Cerebellar nuclear complex (tissue), 1 donor: ENCODE measurements at regions not wholly inside any gene's neighbourhood (a gene's known extent, or its start where the extent isn't known, plus 50 kb on each side); places are given as distances from the start of the nearest gene placed in this dataset.
"Not testable (repeated sequence)": the region's sequence is repeated elsewhere in the genome, so short reads cannot be mapped to it uniquely, and the experiment has no call there.

Source experiments
- DNase-seq, 2 experiments: peaks; one replicate each; lab custom pipeline; 2025; lab: John Stamatoyannopoulos, UW

- DNase-seq, result no peak
Observed at GRCh38 chr13:80883545-80883944, 542.6 kb upstream of the SPRY2 start.

DNA sequence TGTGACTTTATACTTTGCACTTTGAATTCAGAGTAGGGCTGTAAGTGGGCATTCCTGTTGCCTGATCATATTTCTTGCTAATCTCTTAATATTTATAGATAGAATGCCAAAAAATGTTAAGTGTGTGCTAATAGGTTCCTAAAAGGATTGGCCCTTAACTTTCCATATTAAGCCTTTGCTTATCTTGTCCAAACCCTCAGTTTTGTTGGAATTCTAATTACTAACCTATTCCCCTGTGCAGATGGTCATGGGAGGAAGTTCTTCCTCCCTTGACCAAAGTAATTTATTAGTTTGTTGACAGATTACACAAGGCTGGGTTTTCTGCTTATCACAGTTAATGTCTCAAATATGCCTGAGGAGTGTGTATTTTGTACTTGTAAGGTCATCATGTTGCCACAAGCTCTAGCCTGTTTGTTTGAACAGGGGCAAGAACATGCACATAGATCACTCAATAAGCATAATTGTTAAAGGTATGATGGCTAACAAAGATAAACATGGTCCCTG lies 541.1 kb upstream of the SPRY2 start:
- no peak for DNase-seq

DNA sequence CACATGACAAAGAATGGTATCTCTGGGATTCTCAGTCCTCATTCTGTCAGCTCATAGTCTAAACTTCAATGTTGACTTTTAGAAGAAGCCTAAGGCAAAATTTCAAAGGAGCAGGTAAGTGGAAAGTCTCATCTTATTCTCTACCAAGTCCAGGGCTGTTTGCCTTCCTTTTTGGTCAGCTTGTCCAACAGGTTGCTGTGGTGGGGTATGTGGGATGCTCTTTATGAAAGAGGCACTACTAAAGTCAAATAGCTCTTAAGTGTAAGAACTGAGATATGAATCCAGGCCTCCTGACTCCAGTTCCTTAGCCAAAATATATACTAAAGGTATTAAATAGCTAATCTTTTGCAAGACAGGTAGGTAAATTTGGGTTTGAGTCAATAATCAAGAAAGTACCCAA lies 540.6 kb upstream of the SPRY2 start:
- no peak for DNase-seq

DNA sequence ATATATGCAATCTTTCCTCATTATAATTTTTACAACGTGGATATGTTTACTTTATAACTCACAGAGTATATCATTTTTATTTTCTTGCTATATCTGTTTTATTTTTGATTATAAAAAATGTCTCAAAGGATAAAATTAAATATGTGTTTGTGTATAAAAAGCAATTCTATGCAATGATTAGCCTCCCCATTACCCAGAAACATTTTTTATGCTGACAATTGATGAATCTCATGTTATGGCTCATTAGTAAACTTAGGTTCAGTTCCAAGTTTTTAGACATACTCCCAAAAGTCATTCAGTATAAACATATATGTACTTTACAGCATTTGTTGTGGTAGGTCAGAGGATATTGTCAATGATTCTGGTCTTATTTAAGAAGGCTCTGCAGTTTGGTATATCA lies 540.1 kb upstream of the SPRY2 start:
- no peak for DNase-seq

DNA sequence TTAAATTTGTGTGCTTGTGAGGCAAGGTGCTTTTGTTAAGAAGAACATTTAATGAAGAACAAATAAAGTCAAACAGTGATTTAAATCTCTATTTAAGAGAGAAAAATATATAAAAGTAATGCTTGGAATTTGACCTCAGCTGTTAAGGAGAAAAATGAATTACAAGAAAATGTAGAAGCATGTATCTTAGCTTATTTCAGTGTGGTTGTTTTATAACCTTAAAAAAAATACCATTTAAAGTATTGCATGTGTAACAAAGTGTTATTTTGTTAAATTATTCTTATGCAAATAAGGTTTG lies 537.0 kb upstream of the SPRY2 start:
- DNase-seq, result no peak

GRCh38 chr13:80877209-80877943 lies 536.5 kb upstream of the SPRY2 start:
- peak; percentile 10 to 64 for DNase-seq

DNA sequence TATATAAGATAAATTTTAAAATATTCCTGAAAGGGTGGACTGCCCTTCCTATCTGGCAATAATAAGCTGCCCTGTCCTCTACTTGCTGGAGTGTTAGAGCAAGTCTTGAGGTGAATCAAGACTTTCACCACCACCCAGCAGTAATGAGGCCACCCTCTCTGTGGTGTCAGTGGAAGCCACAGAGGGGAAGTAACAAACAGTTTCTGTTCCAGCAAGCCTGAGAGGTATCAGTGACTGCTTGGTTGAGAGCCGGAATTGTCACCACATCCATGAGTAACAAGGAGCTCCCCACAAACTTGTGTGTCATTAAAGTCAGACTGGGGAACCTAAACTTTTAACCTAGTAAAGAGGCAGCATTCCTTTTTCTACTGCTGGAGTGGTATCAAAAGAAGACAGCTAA lies 532.7 kb upstream of the SPRY2 start:
- no peak for DNase-seq

- not testable (repeated sequence) for DNase-seq
Observed at GRCh38 chr13:80871971-80872370, 531.0 kb upstream of the SPRY2 start.

- no peak for DNase-seq
Observed at GRCh38 chr13:80871481-80871880, 530.6 kb upstream of the SPRY2 start.

DNA sequence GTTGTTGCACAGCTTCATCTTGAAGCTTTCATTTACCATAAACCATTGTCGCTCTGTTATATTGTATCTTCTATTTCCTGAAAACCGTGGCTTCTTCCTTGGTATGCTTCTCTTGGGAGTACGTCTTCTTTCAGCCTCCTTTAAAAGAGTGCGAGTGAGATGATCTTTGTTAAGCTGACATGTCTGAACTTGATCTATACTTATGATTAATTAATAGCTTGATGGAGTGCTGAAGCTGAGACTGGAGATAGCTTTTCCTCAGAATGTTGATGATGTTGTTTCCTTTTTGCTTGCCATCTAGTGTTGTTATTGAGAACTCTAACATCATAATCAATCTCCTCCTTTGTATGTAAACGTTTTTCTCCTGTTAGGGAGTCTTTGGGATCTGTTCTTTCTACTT lies 529.3 kb upstream of the SPRY2 start:
- DNase-seq, result no peak

DNA sequence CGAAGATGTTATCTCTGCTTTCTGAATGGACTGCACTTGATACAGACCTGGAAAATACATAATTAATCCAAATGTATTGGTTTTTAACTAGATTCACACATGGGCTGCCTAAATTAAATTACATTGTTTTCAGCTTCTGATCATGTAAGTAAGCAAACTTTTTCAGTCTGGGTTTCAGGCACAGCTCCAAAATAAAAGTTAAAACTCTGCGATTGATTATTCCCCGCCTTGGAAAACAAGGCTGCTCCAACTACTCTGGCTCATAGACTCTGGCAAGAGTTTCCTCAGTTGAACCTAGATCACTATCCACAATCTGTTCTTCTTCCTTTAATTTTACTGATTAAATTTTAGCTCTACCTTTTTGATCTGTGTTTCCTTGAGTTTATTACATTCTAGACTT lies 526.0 kb upstream of the SPRY2 start:
- no peak for DNase-seq

GRCh38 chr13:80865329-80865728 lies 524.4 kb upstream of the SPRY2 start:
- DNase-seq, result no peak

- no peak for DNase-seq
Observed at GRCh38 chr13:80862456-80862855, 521.5 kb upstream of the SPRY2 start.

GRCh38 chr13:80860845-80861244 lies 519.9 kb upstream of the SPRY2 start:
- DNase-seq, result no peak

- DNase-seq, result no peak
Observed at GRCh38 chr13:80858131-80858530, 517.2 kb upstream of the SPRY2 start.

- no peak for DNase-seq
Observed at GRCh38 chr13:80857321-80857720, 516.4 kb upstream of the SPRY2 start.

DNA sequence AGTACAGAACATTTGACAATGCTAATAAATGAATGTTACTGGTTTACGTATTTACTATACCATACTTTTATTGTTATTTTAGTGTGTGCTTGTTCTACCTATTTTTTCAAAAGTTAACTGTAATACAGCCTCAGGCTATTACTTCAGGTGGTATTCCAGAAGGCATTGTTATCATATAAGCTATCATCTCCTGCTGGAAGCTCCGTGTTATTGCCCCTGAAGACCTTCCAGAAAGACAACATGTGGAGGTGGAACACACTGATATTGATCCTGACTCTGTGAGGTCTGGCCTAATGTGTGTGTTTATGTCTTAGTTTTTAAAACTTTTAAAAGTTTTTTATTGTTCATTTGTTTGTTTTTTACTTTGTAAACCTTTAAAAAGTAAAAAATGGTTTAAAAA lies 509.8 kb upstream of the SPRY2 start:
- DNase-seq, result no peak

DNA sequence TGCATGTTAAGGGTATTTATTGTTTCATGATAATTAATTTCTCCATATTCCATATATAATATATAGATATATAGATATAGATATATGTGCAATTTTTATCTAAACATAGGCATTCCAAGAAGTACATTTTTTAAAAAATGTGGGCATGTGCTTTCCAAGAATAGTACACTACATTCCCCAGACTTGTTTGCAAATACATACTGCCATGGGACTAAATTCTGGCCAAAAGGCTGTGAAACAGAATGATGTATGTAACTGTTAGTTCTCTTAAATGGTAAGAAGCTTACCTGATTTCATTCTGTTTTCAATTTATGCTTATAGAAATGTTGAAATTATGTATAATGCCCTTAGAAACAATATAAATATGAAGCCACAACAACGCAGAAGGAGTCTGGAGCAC lies 503.2 kb upstream of the SPRY2 start:
- DNase-seq, result no peak

DNA sequence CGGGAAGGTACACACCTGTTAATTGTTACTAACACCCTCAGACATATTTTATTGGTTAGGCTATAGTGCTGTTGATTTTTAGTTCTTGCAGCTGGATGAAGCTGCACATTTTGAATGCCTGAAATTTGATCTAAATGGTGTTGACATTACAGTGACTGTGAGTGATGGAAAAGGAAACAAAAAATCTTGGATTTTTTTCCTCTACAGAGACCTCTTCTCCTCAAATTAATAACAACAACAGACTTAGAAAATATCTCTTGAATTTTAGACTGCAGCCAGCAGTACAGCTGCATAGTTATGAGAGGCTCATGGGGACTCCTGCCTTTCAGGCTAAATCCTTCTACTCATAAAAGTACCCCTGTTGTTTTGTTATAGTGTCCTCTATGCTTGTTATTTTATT lies 500.5 kb upstream of the SPRY2 start:
- no peak for DNase-seq

DNA sequence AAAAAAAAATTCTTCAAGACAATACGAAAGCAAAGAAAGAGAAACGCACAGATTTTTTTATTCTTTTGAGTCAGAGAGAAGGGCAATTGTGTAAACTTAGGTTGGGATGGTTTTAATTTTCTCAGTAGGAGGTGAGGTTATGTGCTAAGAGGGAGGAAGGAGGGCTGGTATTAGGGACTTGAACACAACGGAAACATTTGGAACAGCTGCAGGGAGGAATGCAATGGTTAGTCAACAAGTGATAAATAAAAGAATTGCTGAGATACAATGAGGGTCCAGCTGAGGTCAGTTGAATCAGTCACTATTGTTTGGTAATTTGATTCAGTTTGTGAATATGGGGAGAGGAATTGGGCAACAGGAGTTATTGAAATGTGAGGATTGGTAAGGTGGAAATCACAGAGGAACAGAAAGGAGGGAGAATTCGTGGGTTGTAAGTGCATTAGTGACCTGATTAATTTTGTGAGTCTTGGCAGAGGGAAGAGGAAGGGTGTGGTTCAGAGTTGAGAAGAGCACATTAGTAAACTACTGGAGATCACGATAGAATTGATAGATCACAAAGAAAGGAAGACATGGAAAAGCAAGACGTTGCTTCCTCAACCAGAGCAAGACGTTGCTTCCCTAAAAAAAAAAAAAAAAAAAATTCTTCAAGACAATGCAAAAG lies 499.5 kb upstream of the SPRY2 start:
- no peak for DNase-seq

DNA sequence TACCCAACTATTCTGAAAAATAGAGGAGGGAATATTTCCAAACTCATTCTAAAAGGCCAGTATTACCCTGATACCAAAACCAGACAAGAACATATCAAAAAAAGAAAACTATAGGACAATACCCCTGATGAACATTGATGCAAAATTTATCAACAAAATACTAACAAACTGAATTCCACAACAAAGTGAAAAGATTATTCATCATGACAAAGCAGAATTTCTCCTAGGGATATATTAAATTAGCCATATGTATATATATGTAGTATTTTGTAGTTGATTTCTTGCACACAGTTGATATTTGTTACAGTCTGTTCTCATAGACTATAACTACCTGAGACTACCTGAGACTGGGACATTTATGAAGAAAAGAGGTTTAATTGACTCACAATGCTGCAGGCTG lies 495.0 kb upstream of the SPRY2 start:
- DNase-seq, result no peak

- DNase-seq, result no peak
Observed at GRCh38 chr13:80830431-80830830, 489.5 kb upstream of the SPRY2 start.

- no peak for DNase-seq
Observed at GRCh38 chr13:80828759-80829158, 487.8 kb upstream of the SPRY2 start.

- no peak for DNase-seq
Observed at GRCh38 chr13:80825276-80825675, 484.4 kb upstream of the SPRY2 start.
